Heart right ventricle (tissue), 16 donors: ENCODE measurements at regions not wholly inside any gene's neighbourhood (a gene's known extent, or its start where the extent isn't known, plus 50 kb on each side); places are given as distances from the start of the nearest gene placed in this dataset.
"Not testable (repeated sequence)": the region's sequence is repeated elsewhere in the genome, so short reads cannot be mapped to it uniquely, and the experiment has no call there.

Experiments used
- ATAC-seq, 8 donors: fragments of 200-7000 bp; cut with Tn5 transposase; one replicate each; pipeline ENCODE4 v1.9.1; 2020; ENCODE audit warnings: mild to moderate bottlenecking in 8 of 8, moderate library complexity in 8 of 8, moderate number of reproducible peaks in 1 of 8
- DNase-seq, 2 donors: peaks; one replicate each; pipeline ENCODE4 v3.0.0-alpha.2; 2020
- H3K27ac ChIP-seq, 10 donors: fragments of 200-600 bp; sonication (generic) in 2 of 10; one replicate each; pipeline versions ENCODE4 v1.5.0 to v1.8.0; 2020 to 2022; ENCODE audit warnings: mild to moderate bottlenecking in 3 of 10
- H3K27me3 ChIP-seq, 7 donors: fragments of 200-600 bp; one replicate each; pipeline ENCODE4 v1.8.0; 2021 to 2022; ENCODE audit warnings: mild to moderate bottlenecking in 2 of 7
- H3K36me3 ChIP-seq, 9 donors: fragments of 200-600 bp; sonication (generic) in 1 of 9; one replicate each; pipeline versions ENCODE4 v1.5.0 to v1.8.0; 2020 to 2022; ENCODE audit warnings: mild to moderate bottlenecking in 2 of 9
- H3K4me1 ChIP-seq, 9 donors: fragments of 200-600 bp; sonication (generic) in 1 of 9; one replicate each; pipeline versions ENCODE4 v1.5.0 to v1.8.0; 2020 to 2022; ENCODE audit warnings: mild to moderate bottlenecking in 4 of 9
- H3K4me3 ChIP-seq, 10 donors: fragments of 200-600 bp; sonication (generic) in 2 of 10; one replicate each; pipeline versions ENCODE4 v1.5.0 to v1.8.0; 2020 to 2022; ENCODE audit warnings: mild to moderate bottlenecking in 7 of 10, moderate library complexity in 2 of 10
- H3K9me3 ChIP-seq, 11 donors: fragments of 200-600 bp in 10 of 11; sonication (generic) in 2 of 11; one replicate each; pipeline versions ENCODE4 v1.5.0 to v1.8.0; 2013 to 2022; ENCODE audit warnings: mild to moderate bottlenecking in 2 of 11, control low read depth in 1 of 11, moderate library complexity in 1 of 11
- WGBS, 2 donors: extraction: QIAGEN DNeasy Blood & Tissue Kit; methylation state at CpG; one replicate each; pipeline ENCODE4 v1.1.7; 2013; ENCODE audit warnings: inconsistent platforms in 1 of 2; 5-methylcytosine and 5-hydroxymethylcytosine counted together
- intact Hi-C, 10 donors: fragments of 100-400 bp; cut with DNase I; formaldehyde crosslinking; loops; one replicate each; pipeline versions ENCODE4 v1.11.1 to v1.14.2; 2022
- TF ChIP-seq, protein P1 (sequence below), 9 donors: fragments of 200-600 bp; sonication (generic) in 2 of 9; IDR thresholded peaks; one replicate each; pipeline versions ENCODE4 v1.5.0 to v1.8.0; 2021 to 2022; ENCODE audit warnings: antibody characterized with exemption in 9 of 9, mild to moderate bottlenecking in 5 of 9, moderate library complexity in 1 of 9
- donor health status: Arrhythmogenic right ventricular cardiomyopathy.
- donor health status: ischemic (EF 13 %, LVEDD 7.1; RV severe dilation, severe dysfunction).
- donor health status: healthy with polysubstance abuse.
- donor health status: DM: no; HTN: yes; CAD: no.
- donor health status: DM: no; HTN: no; CAD: no.
- donor health status: ischemic (EF 25% LVEDD 6.9; RV normal size, moderate dysfunction).
- donor health status: ischemic (EF 25% LVEDD 5.7; RV mildly dilated, moderate dysfunction).
- donor health status: healthy.
- donor health status: DM: yes; HTN: yes; CAD: no.
- donor health status: Ischemic cardiomyopathy.
- donor health status: ischemic (EF 35%, LVEDD 5.7; RV mildly dilated, moderate dysfunction).
- donor health status: nonischemic (EF 11% LVEDD 7.7; RV severe dilation, severe dysfunction).
- donor health status: DM: yes; HTN: yes; CAD: no.
- donor health status: PGD.
- donor health status: ischemic (EF 29% LVEDD 5.4; RV normal size, mild dysfunction).
- donor health status: nonischemic (EF 23%, LVEDD 6.1; RV moderate dilation, normal function).

DNA sequence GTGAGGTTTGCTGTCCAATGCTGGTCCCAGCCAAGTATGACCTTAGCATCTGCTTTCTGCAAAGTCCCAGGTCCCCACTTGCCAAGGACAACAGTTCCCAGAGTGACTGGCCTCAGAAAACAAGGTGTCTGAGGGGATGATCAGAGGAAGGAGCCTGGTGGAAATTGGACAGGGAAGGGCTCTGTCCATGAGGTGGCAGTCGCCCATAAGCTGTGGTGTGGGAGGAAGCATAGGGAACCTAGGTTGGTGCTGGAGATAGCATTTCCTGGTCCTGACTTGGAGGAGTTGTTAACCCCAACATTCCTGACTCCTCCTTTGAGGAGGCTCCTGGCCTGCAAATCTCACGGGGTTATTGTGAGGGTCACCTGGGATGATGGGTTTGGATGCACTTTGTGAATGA, 77.8 kb downstream of the LIMS4 start:
- ATAC-seq = peak in 3 of 8 donors; percentile 44 to 58 (median 47)
- WGBS, 2 donors = 83 to 100% methylated on average over 1 of the region's 2 CpGs
- intact Hi-C loops = not testable (repeated sequence)

DNA sequence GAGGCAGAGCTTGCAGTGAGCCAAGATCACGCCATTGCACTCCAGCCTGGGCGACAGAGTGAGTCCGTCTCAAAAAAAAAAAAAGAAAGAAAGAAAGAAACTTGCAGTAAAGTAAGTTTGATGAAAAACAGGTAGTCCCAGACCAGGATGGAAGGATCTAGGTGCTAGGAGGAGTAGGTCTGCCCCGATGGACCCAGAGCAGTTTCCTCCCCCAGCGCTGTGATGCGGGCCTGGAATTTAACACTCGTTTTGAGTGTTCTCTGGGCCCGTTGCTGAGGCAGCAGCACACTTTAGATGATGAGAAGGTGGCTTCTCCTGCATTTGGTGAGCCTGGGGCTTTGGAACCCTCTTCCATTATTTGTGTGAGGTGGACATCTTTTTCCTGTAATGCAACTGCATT, 80.2 kb downstream of the LIMS4 start:
- H3K9me3 ChIP-seq, intact Hi-C loops, ATAC-seq, H3K4me1 ChIP-seq, H3K36me3 ChIP-seq, DNase-seq, H3K27me3 ChIP-seq, H3K27ac ChIP-seq, H3K4me3 ChIP-seq: not testable (repeated sequence)
- WGBS, 2 donors = 93 to 98% methylated on average over 7 to 8 of the region's 8 CpGs

More for the DNA sequence above, 77.8 kb downstream of the LIMS4 start:
- H3K27me3 ChIP-seq, H3K9me3 ChIP-seq, H3K27ac ChIP-seq, H3K4me1 ChIP-seq, H3K36me3 ChIP-seq, DNase-seq, H3K4me3 ChIP-seq: not testable (repeated sequence)

DNA sequence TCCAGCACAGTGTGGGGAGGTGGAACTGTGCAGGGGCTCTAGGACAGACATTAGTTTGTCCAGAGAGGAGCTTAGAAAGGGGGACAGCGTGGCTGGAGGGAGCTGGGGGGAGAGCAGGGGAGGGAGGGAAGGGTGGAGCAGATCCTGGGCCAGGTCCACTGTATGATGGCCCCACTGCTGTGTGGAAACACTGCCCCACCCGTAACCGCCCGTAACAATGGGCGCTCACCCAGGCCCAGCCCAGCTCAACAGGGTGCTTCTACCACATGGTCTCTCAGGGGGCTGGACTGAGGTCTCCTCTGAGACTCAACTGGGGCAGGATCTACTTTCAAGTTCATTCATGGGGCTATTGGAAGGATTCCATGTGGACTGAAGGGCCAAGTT, 81.6 kb downstream of the LIMS4 start:
- H3K9me3 ChIP-seq, H3K4me1 ChIP-seq, H3K27ac ChIP-seq, H3K4me3 ChIP-seq, H3K27me3 ChIP-seq, H3K36me3 ChIP-seq, DNase-seq, intact Hi-C loops: not testable (repeated sequence)
- peak in 1 of 8 donors; percentile 3 for ATAC-seq
- no CpG with 5 or more reads among the region's 5 CpGs for WGBS, 2 donors

DNA sequence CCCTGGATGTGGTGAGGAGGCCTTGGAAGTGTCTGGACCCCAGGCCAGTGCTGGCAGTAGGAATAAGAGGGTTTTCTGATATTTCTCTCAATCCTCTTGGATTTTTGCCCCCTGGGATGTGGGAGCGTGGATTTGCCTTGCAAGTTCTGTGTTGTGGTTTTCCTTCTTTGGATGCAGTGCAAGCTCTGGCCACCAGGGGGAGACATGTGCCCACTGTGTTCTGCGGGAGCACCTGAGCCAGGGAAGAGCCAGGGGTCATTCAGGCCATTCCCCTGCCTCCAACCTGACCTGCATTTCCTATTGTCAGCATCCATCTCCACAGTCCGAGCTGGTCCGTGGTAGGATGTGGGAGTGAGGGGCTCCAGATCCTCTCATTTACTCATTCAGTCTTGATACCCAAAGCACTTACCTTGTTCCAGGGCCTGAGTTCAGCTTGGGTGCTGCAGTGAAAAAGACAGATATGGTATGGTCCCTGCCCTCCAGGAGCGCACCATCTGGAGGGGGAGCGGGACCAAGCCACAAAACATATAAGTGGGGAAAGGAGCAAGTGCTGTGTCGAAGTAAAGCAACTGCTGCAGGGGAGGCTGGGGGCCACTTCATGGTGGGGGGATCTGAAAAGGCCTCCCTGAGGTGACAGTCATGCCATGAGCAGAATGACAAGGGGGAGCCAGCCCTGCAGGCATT, 82.1 kb downstream of the LIMS4 start:
- DNase-seq, intact Hi-C loops, H3K36me3 ChIP-seq, H3K4me1 ChIP-seq, H3K4me3 ChIP-seq, H3K27ac ChIP-seq, H3K9me3 ChIP-seq, H3K27me3 ChIP-seq: not testable (repeated sequence)
- peak; percentile 36 to 59 (median 46) for ATAC-seq
- WGBS, 2 donors = 56 to 73% methylated on average over 4 of the region's 7 CpGs
- TF ChIP-seq, protein P1, sequence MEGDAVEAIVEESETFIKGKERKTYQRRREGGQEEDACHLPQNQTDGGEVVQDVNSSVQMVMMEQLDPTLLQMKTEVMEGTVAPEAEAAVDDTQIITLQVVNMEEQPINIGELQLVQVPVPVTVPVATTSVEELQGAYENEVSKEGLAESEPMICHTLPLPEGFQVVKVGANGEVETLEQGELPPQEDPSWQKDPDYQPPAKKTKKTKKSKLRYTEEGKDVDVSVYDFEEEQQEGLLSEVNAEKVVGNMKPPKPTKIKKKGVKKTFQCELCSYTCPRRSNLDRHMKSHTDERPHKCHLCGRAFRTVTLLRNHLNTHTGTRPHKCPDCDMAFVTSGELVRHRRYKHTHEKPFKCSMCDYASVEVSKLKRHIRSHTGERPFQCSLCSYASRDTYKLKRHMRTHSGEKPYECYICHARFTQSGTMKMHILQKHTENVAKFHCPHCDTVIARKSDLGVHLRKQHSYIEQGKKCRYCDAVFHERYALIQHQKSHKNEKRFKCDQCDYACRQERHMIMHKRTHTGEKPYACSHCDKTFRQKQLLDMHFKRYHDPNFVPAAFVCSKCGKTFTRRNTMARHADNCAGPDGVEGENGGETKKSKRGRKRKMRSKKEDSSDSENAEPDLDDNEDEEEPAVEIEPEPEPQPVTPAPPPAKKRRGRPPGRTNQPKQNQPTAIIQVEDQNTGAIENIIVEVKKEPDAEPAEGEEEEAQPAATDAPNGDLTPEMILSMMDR (IDR thresholded peaks at IDR 0.05) = peak in 3 of 9 donors; percentile 25 to 36 (median 25)

DNA sequence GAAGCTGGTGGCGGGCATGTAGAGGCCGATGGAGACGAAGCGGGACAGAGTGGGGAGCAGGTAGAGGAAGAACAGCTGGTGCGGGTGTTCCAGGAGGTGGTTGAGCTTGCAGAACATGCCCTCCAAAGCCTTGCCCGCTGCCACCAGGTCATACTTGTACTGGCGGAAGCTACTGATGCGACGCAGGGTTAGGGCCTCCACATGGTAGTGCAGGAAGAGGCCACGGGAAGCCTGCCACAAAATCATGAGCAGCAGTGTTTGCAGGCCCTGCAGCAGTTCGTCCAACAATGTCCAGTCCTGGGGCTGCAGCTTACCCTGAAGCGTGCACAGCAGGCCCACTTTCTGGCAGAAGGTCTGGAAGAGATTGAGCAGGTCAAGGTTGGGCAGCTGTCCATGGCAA, 85.6 kb downstream of the LIMS4 start:
- H3K36me3 ChIP-seq, H3K27me3 ChIP-seq, DNase-seq, ATAC-seq, H3K9me3 ChIP-seq, H3K27ac ChIP-seq, intact Hi-C loops, H3K4me1 ChIP-seq, H3K4me3 ChIP-seq: not testable (repeated sequence)
- WGBS, 2 donors = 96 to 97% methylated on average over 6 of the region's 12 CpGs

DNA sequence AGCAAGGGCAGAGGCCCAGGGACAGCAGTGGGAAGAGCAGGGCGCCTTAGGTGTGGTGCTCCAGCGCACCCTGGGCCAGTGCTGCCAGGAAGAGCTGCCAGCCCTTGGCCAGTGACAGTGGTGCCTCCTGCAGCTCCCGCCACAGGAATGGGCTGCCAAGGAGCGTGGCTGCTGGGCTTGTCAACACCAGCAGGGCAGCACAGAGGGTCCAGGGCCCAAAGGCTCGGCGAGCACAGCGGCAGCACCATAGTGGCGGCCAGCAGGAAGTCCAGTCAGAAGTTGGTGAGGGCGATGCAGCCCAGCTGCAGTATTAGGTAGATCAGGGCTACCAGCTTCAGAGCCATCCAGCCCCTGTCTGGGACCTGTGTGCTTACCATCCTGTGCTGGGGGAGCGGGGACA, 86.1 kb downstream of the LIMS4 start:
- intact Hi-C loops, H3K27me3 ChIP-seq, H3K9me3 ChIP-seq, ATAC-seq, DNase-seq, H3K4me3 ChIP-seq, H3K36me3 ChIP-seq, H3K4me1 ChIP-seq, H3K27ac ChIP-seq: not testable (repeated sequence)
- WGBS, 2 donors = 91 to 93% methylated on average over 6 to 7 of the region's 10 CpGs

DNA sequence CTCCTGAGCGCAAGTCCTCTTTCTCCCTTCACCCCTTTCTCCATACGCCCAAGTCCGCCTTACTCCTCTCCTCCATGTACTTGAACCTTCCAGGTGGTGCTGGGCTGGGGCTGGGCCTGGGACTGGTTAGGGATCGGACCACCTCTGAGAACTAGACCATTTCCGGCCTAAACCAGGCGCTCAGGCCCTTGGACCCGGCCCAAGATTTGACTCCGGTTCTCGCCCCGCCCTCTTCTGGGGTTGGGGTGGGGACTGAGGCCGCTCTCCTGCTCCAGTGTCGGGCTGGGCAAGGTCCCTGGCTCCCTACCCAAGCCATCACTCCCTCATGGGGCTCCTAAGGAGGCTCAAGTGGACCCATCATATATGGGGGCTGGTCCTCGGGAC, 87.9 kb downstream of the LIMS4 start:
- H3K4me1 ChIP-seq, H3K4me3 ChIP-seq, H3K36me3 ChIP-seq, H3K27ac ChIP-seq, DNase-seq, H3K27me3 ChIP-seq, H3K9me3 ChIP-seq, intact Hi-C loops: not testable (repeated sequence)
- peak; percentile 63 to 77 (median 72) for ATAC-seq
- WGBS, 2 donors = no CpG with 5 or more reads among the region's 13 CpGs

DNA sequence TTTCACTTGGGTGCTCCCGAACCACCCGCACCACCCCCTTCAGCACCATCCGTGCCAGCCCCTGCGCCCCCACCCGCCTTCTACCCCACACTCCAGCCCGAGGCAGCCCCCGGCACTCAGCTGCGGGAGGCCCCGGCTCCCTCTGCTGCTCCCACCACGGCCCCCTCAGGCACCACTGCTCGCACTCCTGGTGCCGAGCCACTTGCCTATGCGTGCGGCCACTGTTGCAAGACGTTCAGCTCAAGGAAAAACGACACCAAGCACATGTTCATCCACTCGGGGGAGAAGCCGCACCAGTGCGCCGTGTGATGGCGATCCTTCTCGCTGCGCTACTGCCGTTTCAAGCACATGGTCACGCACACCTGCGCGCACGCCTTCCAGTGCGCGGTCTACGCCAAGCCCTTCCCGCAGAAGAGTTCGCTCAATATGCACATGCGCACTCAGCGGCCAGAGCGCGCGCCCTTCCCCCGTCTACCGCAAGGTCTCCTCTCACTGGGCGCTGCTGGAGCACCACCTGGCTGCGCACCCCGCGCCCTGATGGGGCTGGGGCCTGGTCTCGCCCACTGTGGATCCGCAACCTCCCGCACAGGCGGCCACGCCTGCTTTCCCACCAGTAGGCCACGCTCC, 88.4 kb downstream of the LIMS4 start:
- intact Hi-C loops = not testable (repeated sequence)
- no CpG with 5 or more reads among the region's 50 CpGs for WGBS, 2 donors

DNA sequence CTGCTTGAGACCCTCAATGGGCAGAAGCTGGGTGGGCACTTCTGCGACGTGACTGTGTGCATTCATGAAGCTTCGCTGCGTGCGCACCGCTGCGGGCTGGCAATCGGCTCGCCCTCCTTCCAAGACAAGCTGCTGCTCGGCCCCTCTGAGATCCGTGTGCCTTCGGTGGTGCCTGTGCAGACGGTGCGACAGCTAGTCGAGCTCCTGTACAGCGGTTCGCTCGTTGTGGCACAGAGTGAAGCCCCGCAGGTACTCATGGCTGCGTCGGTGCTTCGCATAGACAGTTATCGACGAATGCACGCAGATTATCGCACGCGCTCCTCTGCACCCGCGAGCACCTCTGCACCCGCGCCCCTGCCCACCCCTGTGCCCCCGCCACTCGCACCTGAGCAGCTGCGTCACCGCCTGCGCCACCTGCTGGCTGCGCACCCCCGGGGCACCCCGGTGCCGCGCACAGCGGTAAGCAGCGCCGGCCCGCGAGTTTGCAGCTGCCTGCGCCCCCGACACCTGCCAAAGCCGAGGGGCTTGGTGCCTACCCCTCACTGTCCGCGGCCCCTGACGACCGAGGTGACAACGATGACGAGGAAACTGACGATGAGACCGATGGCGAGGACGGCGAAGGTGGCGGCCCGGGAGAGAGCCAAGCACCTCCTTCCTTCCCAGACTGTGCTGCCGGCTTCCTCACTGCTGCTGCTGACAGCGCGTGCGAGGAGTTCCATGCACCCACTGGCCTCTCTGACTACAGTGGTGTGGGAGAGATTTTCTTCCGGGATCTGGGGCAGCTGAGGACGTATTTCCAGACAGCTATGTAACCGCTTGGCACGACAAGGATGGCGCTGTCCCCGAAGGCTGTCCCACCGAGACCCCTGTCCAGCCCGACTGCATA, 89.2 kb downstream of the LIMS4 start:
- ATAC-seq = peak; percentile 79 to 88 (median 84)
- intact Hi-C loops = not testable (repeated sequence)
- no CpG with 5 or more reads among the region's 75 CpGs for WGBS, 2 donors

More for the DNA sequence above, 88.4 kb downstream of the LIMS4 start:
- not testable (repeated sequence) for H3K36me3 ChIP-seq, H3K9me3 ChIP-seq, H3K4me1 ChIP-seq, H3K27me3 ChIP-seq, H3K4me3 ChIP-seq, H3K27ac ChIP-seq, DNase-seq
- peak; percentile 76 to 89 (median 83) for ATAC-seq

DNA sequence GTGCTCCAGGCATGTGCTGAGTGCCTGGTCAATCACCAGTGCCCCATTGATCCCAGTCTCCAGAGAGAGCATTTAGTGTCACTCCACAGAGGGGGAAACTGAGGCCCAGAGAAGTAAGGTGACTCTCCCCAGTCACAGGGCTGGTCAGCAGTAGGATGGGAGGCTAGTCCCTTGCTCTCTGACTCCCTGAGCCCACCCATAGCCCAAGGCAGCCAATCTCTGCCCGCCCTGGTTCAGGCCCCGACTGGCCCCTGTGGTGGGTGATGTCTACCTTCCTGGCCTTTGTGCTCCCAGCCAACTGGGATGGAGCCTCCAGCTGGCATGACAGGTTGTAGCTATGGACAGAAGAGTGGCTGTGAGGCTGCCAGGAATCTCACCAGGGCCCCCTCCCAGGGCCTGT, 99.1 kb downstream of the LIMS4 start:
- H3K9me3 ChIP-seq, H3K36me3 ChIP-seq, intact Hi-C loops, H3K4me1 ChIP-seq, H3K4me3 ChIP-seq, H3K27ac ChIP-seq, H3K27me3 ChIP-seq, DNase-seq, ATAC-seq: not testable (repeated sequence)
- 100% methylated on average over 2 of the region's 2 CpGs for WGBS, 2 donors

More for the DNA sequence above, 89.2 kb downstream of the LIMS4 start:
- H3K27me3 ChIP-seq, DNase-seq, H3K4me1 ChIP-seq, H3K4me3 ChIP-seq, H3K36me3 ChIP-seq, H3K27ac ChIP-seq, H3K9me3 ChIP-seq: not testable (repeated sequence)
